ENCODE measurements at regions not wholly inside any gene's neighbourhood (a gene's known extent, or its start where the extent isn't known, plus 50 kb on each side); places are given as distances from the start of the nearest gene placed in this dataset.

- Histone ChIP-seq H3K27me3 (ENCODE audit: insufficient read depth, low read length) (no peaks in the 10 kb centered on the region), H4K20me1 (ENCODE audit: insufficient read depth, low read length) (no peaks in the 10 kb centered on the region), H3K27ac (ENCODE audit: low read depth, low read length) (no peak overlapping the region), H3K4me2 (ENCODE audit: low read length) (no peak overlapping the region), H3K4me3 (ENCODE audit: insufficient read depth, low read depth, low read length) (no peak overlapping the region), H3K9me3 (ENCODE audit: insufficient read depth, low read depth, low read length) (no peaks in the 10 kb centered on the region), H3K79me2 (ENCODE audit: insufficient read depth, low read length) (no peaks in the 10 kb centered on the region), H2AFZ (ENCODE audit: low read depth, low read length) (no peak overlapping the region), H3K4me1 (ENCODE audit: insufficient read depth, low read length) (peaks cover 17% of the 10 kb centered on the region), H3K9ac (ENCODE audit: low read length) (no peak overlapping the region), H3K36me3 (ENCODE audit: insufficient read depth, low read length) (no peaks in the 10 kb centered on the region)
- H3K36me3 Mint-ChIP-seq (ENCODE audit: low read depth, unreplicated experiment), result no peaks in the 10 kb centered on the region
- no peaks in the 10 kb centered on the region for H3K9me3 Mint-ChIP-seq (ENCODE audit: unreplicated experiment)
- H3K4me1 Mint-ChIP-seq (ENCODE audit: low read depth, unreplicated experiment), result peaks cover 33% of the 10 kb centered on the region
- H3K27ac Mint-ChIP-seq (ENCODE audit: unreplicated experiment), result no peak overlapping the region
- no peaks in the 10 kb centered on the region for H3K27me3 Mint-ChIP-seq (ENCODE audit: low read depth, unreplicated experiment)
- TF ChIP-seq EZH2 (IDR thresholded peaks at IDR 0.05; ENCODE audit: insufficient read depth, low read length) (no peak), CTCF (IDR thresholded peaks at IDR 0.05; ENCODE audit: insufficient read depth, low read depth, low read length) (no peak)
- FAIRE-seq (no peak), DNase-seq (ENCODE audit: low read depth) (no peak)
- no peak overlapping the region for H3K4me3 Mint-ChIP-seq (ENCODE audit: unreplicated experiment)
Measured at GRCh38 chr13:76708138-76708688, 178.0 kb downstream of the KCTD12 start.

GRCh38 chr13:76707360-76707759 lies 178.8 kb downstream of the KCTD12 start:
- no peak overlapping the region for H3K9ac ChIP-seq (ENCODE audit: low read length)
- no peaks in the 10 kb centered on the region for H3K9me3 ChIP-seq (ENCODE audit: insufficient read depth, low read depth, low read length)
- no peaks in the 10 kb centered on the region for H4K20me1 ChIP-seq (ENCODE audit: insufficient read depth, low read length)
- no peak overlapping the region for H3K4me3 Mint-ChIP-seq (ENCODE audit: unreplicated experiment)
- H3K4me1 Mint-ChIP-seq (ENCODE audit: low read depth, unreplicated experiment), result peaks cover 32% of the 10 kb centered on the region
- H3K27me3 ChIP-seq (ENCODE audit: insufficient read depth, low read length), result no peaks in the 10 kb centered on the region
- H3K9me3 Mint-ChIP-seq (ENCODE audit: unreplicated experiment), result no peaks in the 10 kb centered on the region
- H3K27ac Mint-ChIP-seq (ENCODE audit: unreplicated experiment), result no peak overlapping the region
- peaks cover 17% of the 10 kb centered on the region for H3K4me1 ChIP-seq (ENCODE audit: insufficient read depth, low read length)
- H3K27me3 Mint-ChIP-seq (ENCODE audit: low read depth, unreplicated experiment), result no peaks in the 10 kb centered on the region
- peak overlapping the region; percentile 7 for H3K4me2 ChIP-seq (ENCODE audit: low read length)
- H3K36me3 ChIP-seq (ENCODE audit: insufficient read depth, low read length), result no peaks in the 10 kb centered on the region
- peak; percentile 44 for DNase-seq (ENCODE audit: low read depth)
- H3K36me3 Mint-ChIP-seq (ENCODE audit: low read depth, unreplicated experiment), result no peaks in the 10 kb centered on the region
- H3K4me3 ChIP-seq (ENCODE audit: insufficient read depth, low read depth, low read length), result no peak overlapping the region
- no peaks in the 10 kb centered on the region for H3K79me2 ChIP-seq (ENCODE audit: insufficient read depth, low read length)
- no peak overlapping the region for H3K27ac ChIP-seq (ENCODE audit: low read depth, low read length)
- no peak for TF ChIP-seq EZH2 (IDR thresholded peaks at IDR 0.05; ENCODE audit: insufficient read depth, low read length)
- TF ChIP-seq CTCF (IDR thresholded peaks at IDR 0.05; ENCODE audit: insufficient read depth, low read depth, low read length), result no peak
- FAIRE-seq, result peak; percentile 17
- H2AFZ ChIP-seq (ENCODE audit: low read depth, low read length), result no peak overlapping the region

- no peak for DNase-seq (ENCODE audit: low read depth)
- H3K36me3 ChIP-seq (ENCODE audit: insufficient read depth, low read length), result no peaks in the 10 kb centered on the region
- peaks cover 4% of the 10 kb centered on the region for H3K4me1 Mint-ChIP-seq (ENCODE audit: low read depth, unreplicated experiment)
- no peak overlapping the region for H3K4me3 ChIP-seq (ENCODE audit: insufficient read depth, low read depth, low read length)
- no peaks in the 10 kb centered on the region for H3K27me3 Mint-ChIP-seq (ENCODE audit: low read depth, unreplicated experiment)
- peaks cover 3% of the 10 kb centered on the region for H3K9me3 Mint-ChIP-seq (ENCODE audit: unreplicated experiment)
- no peak overlapping the region for H3K9ac ChIP-seq (ENCODE audit: low read length)
- no peaks in the 10 kb centered on the region for H3K36me3 Mint-ChIP-seq (ENCODE audit: low read depth, unreplicated experiment)
- no peaks in the 10 kb centered on the region for H4K20me1 ChIP-seq (ENCODE audit: insufficient read depth, low read length)
- H3K4me2 ChIP-seq (ENCODE audit: low read length), result no peak overlapping the region
- no peaks in the 10 kb centered on the region for H3K9me3 ChIP-seq (ENCODE audit: insufficient read depth, low read depth, low read length)
- peaks cover 7% of the 10 kb centered on the region for H3K4me1 ChIP-seq (ENCODE audit: insufficient read depth, low read length)
- no peak overlapping the region for H2AFZ ChIP-seq (ENCODE audit: low read depth, low read length)
- H3K27ac Mint-ChIP-seq (ENCODE audit: unreplicated experiment), result no peak overlapping the region
- H3K27ac ChIP-seq (ENCODE audit: low read depth, low read length), result no peak overlapping the region
- no peak for FAIRE-seq
- peaks cover 2% of the 10 kb centered on the region for H3K27me3 ChIP-seq (ENCODE audit: insufficient read depth, low read length)
- TF ChIP-seq CTCF (IDR thresholded peaks at IDR 0.05; ENCODE audit: insufficient read depth, low read depth, low read length), result no peak
- TF ChIP-seq EZH2 (IDR thresholded peaks at IDR 0.05; ENCODE audit: insufficient read depth, low read length), result no peak
- H3K4me3 Mint-ChIP-seq (ENCODE audit: unreplicated experiment), result no peak overlapping the region
- no peaks in the 10 kb centered on the region for H3K79me2 ChIP-seq (ENCODE audit: insufficient read depth, low read length)
Measured at GRCh38 chr13:76703621-76704288, 182.4 kb downstream of the KCTD12 start.
